H1 (cell line): ENCODE measurements at regions not wholly inside any gene's neighbourhood (a gene's known extent, or its start where the extent isn't known, plus 50 kb on each side); places are given as distances from the start of the nearest gene placed in this dataset.

Source experiments
- CTCF ChIA-PET: fragments of 300-600 bp; sonication (Branson Sonifier 250); formaldehyde crosslinking; loops from one replicate; lab custom pipeline; 2021; ENCODE audit not compliant: partially characterized antibody; lab: Charles Lee
- POLR2A ChIA-PET: fragments of 300-600 bp; sonication (Branson Sonifier 250); formaldehyde crosslinking; loops from one replicate; lab custom pipeline; 2021; ENCODE audit warnings: inconsistent platforms; ENCODE audit not compliant: partially characterized antibody; lab: Charles Lee
- DNase-seq, 2 experiments: peaks; one replicate each; pipeline versions ENCODE4 v3.0.0 to v3.0.0-alpha.2; 2010 to 2022; ENCODE audit warnings: low spot score in 2 of 2, low read depth in 1 of 2, mixed read lengths in 1 of 2
- FAIRE-seq: peaks from 2 replicates; lab custom pipeline; 2011; peaks lifted over from hg19 to GRCh38; lab: Jason Lieb, UNC
- H2AFZ ChIP-seq: 2 replicates; pipeline ENCODE4 v1.8.1; 2012; ENCODE audit warnings: low read length, inconsistent platforms
- H2AK5ac ChIP-seq: 2 replicates; pipeline ENCODE4 v1.6.1; 2013; ENCODE audit warnings: low read depth, low read length
- H2BK120ac ChIP-seq: replicated peaks from 2 replicates; pipeline ENCODE3; 2013; ENCODE audit warnings: low read depth, low read length, inconsistent platforms
- H2BK12ac ChIP-seq: 2 replicates; pipeline ENCODE4 v1.6.1; 2013; ENCODE audit warnings: low read depth, low read length
- H2BK15ac ChIP-seq: 2 replicates; pipeline ENCODE4 v1.6.1; 2013; ENCODE audit warnings: low read length
- H2BK20ac ChIP-seq: 2 replicates; pipeline ENCODE4 v1.6.1; 2013; ENCODE audit warnings: low read length
- H2BK5ac ChIP-seq: 2 replicates; pipeline ENCODE4 v1.6.1; 2013; ENCODE audit warnings: low read depth, low read length
- H3K14ac ChIP-seq: 2 replicates; pipeline ENCODE4 v1.6.1; 2013; ENCODE audit warnings: inconsistent platforms; ENCODE audit not compliant: insufficient read length
- H3K18ac ChIP-seq: 2 replicates; pipeline ENCODE4 v1.6.1; 2013; ENCODE audit warnings: low read length; ENCODE audit errors: extremely low read depth
- H3K23ac ChIP-seq: 2 replicates; pipeline ENCODE4 v1.6.1; 2013; ENCODE audit warnings: inconsistent platforms; ENCODE audit not compliant: insufficient read length
- H3K23me2 ChIP-seq: 2 replicates; pipeline ENCODE4 v1.6.1; 2013; ENCODE audit warnings: low read depth, low read length
- H3K27ac ChIP-seq: 2 replicates; pipeline ENCODE4 v1.6.1; 2011; ENCODE audit warnings: low read depth, low read length, inconsistent platforms
- H3K27me3 ChIP-seq, 4 experiments: replicated peaks in 1 of 4; 1 replicate in 1 of 4; 2 replicates in 3 of 4; pipeline versions ENCODE4 v1.6.1 to v1.8.1; 2011 to 2013; ENCODE audit warnings: low read length in 3 of 4, mild to moderate bottlenecking in 3 of 4, inconsistent platforms in 2 of 4, mixed read lengths in 2 of 4, moderate library complexity in 1 of 4; ENCODE audit not compliant: control insufficient read depth in 3 of 4, insufficient read depth in 3 of 4; ENCODE audit errors: extremely low read depth in 1 of 4
- H3K36me3 ChIP-seq, 4 experiments: 2 replicates each; pipeline versions ENCODE4 v1.6.1 to v1.8.1; 2011 to 2013; ENCODE audit warnings: mild to moderate bottlenecking in 4 of 4, low read length in 3 of 4, moderate library complexity in 2 of 4, control low read depth in 1 of 4, inconsistent platforms in 1 of 4; ENCODE audit not compliant: insufficient read depth in 4 of 4, control insufficient read depth in 2 of 4
- H3K4ac ChIP-seq: replicated peaks from 2 replicates; pipeline ENCODE3; 2013; ENCODE audit warnings: low read length, low read depth, mixed read lengths, inconsistent platforms; ENCODE audit not compliant: insufficient read length
- H3K4me1 ChIP-seq, 4 experiments: replicated peaks in 1 of 4; 1 replicate in 1 of 4; 2 replicates in 3 of 4; pipeline versions ENCODE4 v1.6.1 to v1.8.1; 2011 to 2013; ENCODE audit warnings: low read length in 3 of 4, inconsistent platforms in 2 of 4, mixed read lengths in 1 of 4; ENCODE audit not compliant: insufficient read depth in 4 of 4, control insufficient read depth in 3 of 4
- H3K4me2 ChIP-seq, 2 experiments: 2 replicates each; pipeline versions ENCODE4 v1.6.1 to v1.8.1; 2011 to 2013; ENCODE audit warnings: low read depth in 2 of 2, low read length in 2 of 2, control low read depth in 1 of 2, inconsistent platforms in 1 of 2, mild to moderate bottlenecking in 1 of 2; ENCODE audit not compliant: insufficient read depth in 1 of 2
- H3K4me3 ChIP-seq, 4 experiments: fragments of 200-600, 300-600 bp in 1 of 4; sonication (generic), shearing (Covaris generic), sonication (Bioruptor Twin) in 1 of 4; 2 replicates each; pipeline versions ENCODE4 v1.5.1 to v1.8.1; 2011 to 2016; ENCODE audit warnings: low read length in 4 of 4, low read depth in 3 of 4, control low read depth in 2 of 4, inconsistent platforms in 2 of 4, mild to moderate bottlenecking in 2 of 4, mixed read lengths in 1 of 4, moderate library complexity in 1 of 4; ENCODE audit not compliant: insufficient read depth in 2 of 4; ENCODE audit errors: extremely low read depth in 1 of 4
- H3K56ac ChIP-seq: replicated peaks from 2 replicates; pipeline ENCODE3; 2013; ENCODE audit warnings: low read depth, mild to moderate bottlenecking, mixed read lengths, low read length, inconsistent platforms; ENCODE audit not compliant: insufficient read length
- H3K79me1 ChIP-seq: 2 replicates; pipeline ENCODE4 v1.6.1; 2013; ENCODE audit warnings: low read depth, low read length, control low read depth
- H3K79me2 ChIP-seq, 2 experiments: 2 replicates each; pipeline versions ENCODE4 v1.6.1 to v1.8.1; 2012 to 2013; ENCODE audit warnings: low read length in 2 of 2, mild to moderate bottlenecking in 2 of 2, inconsistent platforms in 1 of 2; ENCODE audit not compliant: insufficient read depth in 2 of 2, control insufficient read depth in 1 of 2
- H3K9ac ChIP-seq, 4 experiments: replicated peaks in 1 of 4; 1 replicate in 1 of 4; 2 replicates in 3 of 4; pipeline versions ENCODE4 v1.6.1 to v1.8.1; 2011 to 2013; ENCODE audit warnings: low read depth in 3 of 4, low read length in 3 of 4, control low read depth in 2 of 4, mild to moderate bottlenecking in 2 of 4, moderate library complexity in 2 of 4, inconsistent platforms in 1 of 4; ENCODE audit errors: extremely low read depth in 1 of 4
- H3K9me3 ChIP-seq, 2 experiments: 2 replicates each; pipeline versions ENCODE4 v1.6.1 to v1.8.1; 2012 to 2013; ENCODE audit warnings: mild to moderate bottlenecking in 2 of 2, moderate library complexity in 2 of 2, control low read depth in 1 of 2, inconsistent platforms in 1 of 2, low read depth in 1 of 2, low read length in 1 of 2, mixed read lengths in 1 of 2; ENCODE audit not compliant: insufficient read depth in 2 of 2
- H4K20me1 ChIP-seq, 2 experiments: replicated peaks in 1 of 2; 2 replicates each; pipeline versions ENCODE3 to v1.8.1; 2011 to 2013; ENCODE audit warnings: inconsistent platforms in 2 of 2, low read length in 2 of 2, mild to moderate bottlenecking in 1 of 2; ENCODE audit not compliant: insufficient read depth in 2 of 2, control insufficient read depth in 1 of 2
- H4K5ac ChIP-seq: 2 replicates; pipeline ENCODE4 v1.6.1; 2013; ENCODE audit warnings: low read length, low read depth, mixed read lengths, inconsistent platforms; ENCODE audit not compliant: insufficient read length
- H4K8ac ChIP-seq: 2 replicates; pipeline ENCODE4 v1.8.0; 2013; ENCODE audit warnings: mild to moderate bottlenecking, moderate library complexity, low read length, inconsistent platforms; ENCODE audit not compliant: insufficient read depth; ENCODE audit errors: extremely low read depth
- H4K91ac ChIP-seq: replicated peaks from 2 replicates; pipeline ENCODE3; 2013; ENCODE audit warnings: low read length, mixed read lengths, inconsistent platforms; ENCODE audit not compliant: insufficient read length
- BACH1 ChIP-seq: IDR thresholded peaks from 2 replicates; pipeline ENCODE4 v1.6.1; 2012; ENCODE audit warnings: low read length, improper control_type of control experiment
- CHD1 ChIP-seq: IDR thresholded peaks from 2 replicates; pipeline ENCODE4 v1.6.1; 2012; ENCODE audit warnings: low read depth, low read length, improper control_type of control experiment
- GABPA ChIP-seq: IDR thresholded peaks from 2 replicates; pipeline ENCODE4 v1.6.1; 2011; ENCODE audit warnings: mild to moderate bottlenecking, low read length, moderate library complexity, borderline replicate concordance; ENCODE audit not compliant: insufficient read depth
- JUN ChIP-seq: IDR thresholded peaks from 2 replicates; pipeline ENCODE4 v1.6.1; 2011; ENCODE audit warnings: low read depth, mild to moderate bottlenecking, improper control_type of control experiment, low read length
- KDM4A ChIP-seq: IDR thresholded peaks from one replicate; pipeline ENCODE4 v1.7.1; 2012; ENCODE audit warnings: low read depth, mild to moderate bottlenecking, moderate library complexity, low read length, inconsistent platforms; ENCODE audit not compliant: severe bottlenecking
- NRF1 ChIP-seq: IDR thresholded peaks from 2 replicates; pipeline ENCODE4 v1.6.1; 2011; ENCODE audit warnings: mild to moderate bottlenecking, low read depth, low read length, improper control_type of control experiment
- RFX5 ChIP-seq: IDR thresholded peaks from 2 replicates; pipeline ENCODE4 v1.6.1; 2011; ENCODE audit warnings: low read depth, low read length, improper control_type of control experiment, borderline replicate concordance
- SIRT6 ChIP-seq: IDR thresholded peaks from one replicate; pipeline ENCODE4 v1.7.1; 2012; ENCODE audit warnings: low read length, inconsistent platforms
- YY1 ChIP-seq: IDR thresholded peaks from 2 replicates; pipeline ENCODE4 v1.6.1; 2011; ENCODE audit warnings: low read depth, mild to moderate bottlenecking, low read length
- WGBS, 2 experiments: shearing (Covaris generic) in 1 of 2; methylation state at CpG; one replicate each; pipeline versions ENCODE4 v1.1.6 to v1.1.7; 2013 to 2015; ENCODE audit warnings: low lambda C conversion rate in 2 of 2, mixed read lengths in 2 of 2, inconsistent platforms in 1 of 2, low coverage in 1 of 2, missing lambda C conversion rate in 1 of 2; ENCODE audit not compliant: insufficient replicate concordance in 2 of 2, insufficient coverage in 1 of 2, insufficient read length in 1 of 2; ENCODE audit errors: extremely low coverage in 1 of 2, missing lambda C conversion rate in 1 of 2; 5-methylcytosine and 5-hydroxymethylcytosine counted together

DNA sequence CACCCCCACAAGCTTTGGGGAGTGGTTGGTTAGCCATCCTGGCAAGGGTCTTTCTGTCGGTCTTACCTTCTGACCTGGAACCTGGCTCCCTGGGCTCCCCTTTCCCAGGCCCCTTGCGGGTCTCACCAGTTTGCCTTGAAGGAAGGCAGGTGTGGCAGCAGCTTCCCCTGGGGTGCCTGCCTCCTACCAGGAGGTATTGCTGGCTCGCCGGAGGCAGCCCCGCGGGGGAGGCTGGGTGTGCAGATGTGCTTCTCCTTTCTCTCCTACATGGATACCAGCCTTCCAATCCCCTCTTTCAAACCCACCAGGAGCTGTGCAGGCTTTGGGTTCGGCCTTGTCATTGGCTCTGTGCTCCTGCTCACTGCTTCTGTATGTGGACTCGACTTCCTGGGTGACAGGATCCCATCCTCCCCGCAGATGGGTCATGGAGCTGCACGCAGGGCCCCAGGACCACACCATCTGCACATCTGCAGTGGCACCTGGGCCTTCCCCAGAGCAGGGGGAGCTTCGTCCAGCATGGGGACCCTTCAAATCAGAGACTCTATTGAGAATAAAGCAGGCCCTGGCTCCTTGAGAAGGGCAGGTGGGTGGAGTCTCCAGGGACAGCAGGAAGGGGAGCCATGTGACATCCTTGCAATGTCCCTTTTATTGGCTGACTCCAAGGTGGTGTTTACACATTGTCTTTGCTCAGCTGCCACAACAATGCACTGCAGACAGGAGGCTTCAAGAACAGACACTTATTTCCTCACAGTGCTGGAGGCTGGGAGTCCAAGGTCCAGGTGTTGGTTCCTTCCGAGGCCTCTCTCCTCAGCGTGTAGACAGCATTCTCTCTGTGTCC, 592.0 kb downstream of the BRD1 start:
- no peaks in the 10 kb centered on the region for H3K36me3 ChIP-seq
- TF ChIP-seq BACH1 = no peak
- no peak for TF ChIP-seq YY1
- TF ChIP-seq GABPA = no peak
- no peak for TF ChIP-seq RFX5
- TF ChIP-seq JUN = no peak
- no peak for TF ChIP-seq SIRT6
- TF ChIP-seq KDM4A = no peak
- TF ChIP-seq NRF1 = no peak
- TF ChIP-seq CHD1 = no peak
- peak overlapping the region; percentile 60 for H3K18ac ChIP-seq
- no peak overlapping the region for H2AK5ac ChIP-seq
- H2BK12ac ChIP-seq = peak overlapping the region; percentile 27; the same call in 1 of the 2 replicates
- no peak overlapping the region for H2BK120ac ChIP-seq
- H3K4me2 ChIP-seq = no peak overlapping the region
- no peaks in the 10 kb centered on the region for H4K20me1 ChIP-seq
- H2BK20ac ChIP-seq = no peak overlapping the region
- ChIA-PET CTCF (interaction anchor here (1.7 kb wide), 1 partner anchor 70 kb away, joined by 3 read pairs; no protein-coding TSS in a partner anchor), POLR2A (interaction anchor here (0.7 kb wide), 1 partner anchor 33 kb away, joined by 3 read pairs; no protein-coding TSS in a partner anchor)
- peak in 1 of 2 experiments; percentile 37 for DNase-seq
- no peak overlapping the region for H4K91ac ChIP-seq
- H3K56ac ChIP-seq = no peak overlapping the region
- no peaks in the 10 kb centered on the region for H3K27me3 ChIP-seq
- no peak for FAIRE-seq
- no peaks in the 10 kb centered on the region for H3K9me3 ChIP-seq
- H3K23ac ChIP-seq = no peak overlapping the region
- H4K8ac ChIP-seq = 0 out of 2 replicates have a peak overlapping the region, but pooled peaks have one; percentile 23
- no peaks in the 10 kb centered on the region for H3K79me2 ChIP-seq
- no peaks in the 10 kb centered on the region for H3K23me2 ChIP-seq
- H2AFZ ChIP-seq = no peak overlapping the region
- H3K4me3 ChIP-seq = no peak overlapping the region
- no peak overlapping the region for H3K9ac ChIP-seq
- H4K5ac ChIP-seq = no peak overlapping the region
- no peak overlapping the region for H3K4ac ChIP-seq
- no peak overlapping the region for H2BK15ac ChIP-seq
- H3K14ac ChIP-seq = no peak overlapping the region
- H3K4me1 ChIP-seq = no peaks in the 10 kb centered on the region; a peak in 2 of 7 replicates
- no peak overlapping the region; the same call in 1 of the 2 replicates for H2BK5ac ChIP-seq
- H3K79me1 ChIP-seq = no peaks in the 10 kb centered on the region
- 80% methylated on average over 12 of the region's 13 CpGs; no CpG with 5 or more reads in 1 of the 2 experiments for WGBS, 2 experiments
- no peak overlapping the region for H3K27ac ChIP-seq
